GM21381 (cell line): ENCODE measurements at regions not wholly inside any gene's neighbourhood (a gene's known extent, or its start where the extent isn't known, plus 50 kb on each side); places are given as distances from the start of the nearest gene placed in this dataset.
"Not testable (repeated sequence)": the region's sequence is repeated elsewhere in the genome, so short reads cannot be mapped to it uniquely, and the experiment has no call there.

Source experiments
- ATAC-seq: cut with Tn5 transposase; IDR thresholded peaks from one replicate; pipeline ENCODE4 v1.9.1; 2021; ENCODE audit warnings: mild to moderate bottlenecking, moderate library complexity; ENCODE audit not compliant: unreplicated experiment

- no peak for ATAC-seq
Measured at GRCh38 chr13:88376760-88377388, 705.7 kb downstream of the SLITRK5 start.

GRCh38 chr13:88377852-88378251, 706.7 kb downstream of the SLITRK5 start:
- no peak for ATAC-seq

GRCh38 chr13:88384542-88384941, 713.4 kb downstream of the SLITRK5 start:
- ATAC-seq = no peak

GRCh38 chr13:88395804-88396203, 724.6 kb downstream of the SLITRK5 start:
- ATAC-seq = no peak

- no peak for ATAC-seq
Measured at GRCh38 chr13:88411696-88412095, 740.5 kb downstream of the SLITRK5 start.

GRCh38 chr13:88417801-88418200, 746.6 kb downstream of the SLITRK5 start:
- ATAC-seq = no peak

- no peak for ATAC-seq
Measured at GRCh38 chr13:88424463-88424862, 753.3 kb downstream of the SLITRK5 start.

- ATAC-seq = no peak
Measured at GRCh38 chr13:88426661-88427060, 755.5 kb downstream of the SLITRK5 start.

- no peak for ATAC-seq
Measured at GRCh38 chr13:88429862-88430261, 758.7 kb downstream of the SLITRK5 start.

- no peak for ATAC-seq
Measured at GRCh38 chr13:88434953-88435352, 763.8 kb downstream of the SLITRK5 start.

GRCh38 chr13:88436974-88437373, 765.8 kb downstream of the SLITRK5 start:
- no peak for ATAC-seq

GRCh38 chr13:88450515-88450914, 779.3 kb downstream of the SLITRK5 start:
- ATAC-seq = no peak

- ATAC-seq = no peak
Measured at GRCh38 chr13:88456151-88456550, 785.0 kb downstream of the SLITRK5 start.

- ATAC-seq = no peak
Measured at GRCh38 chr13:88459331-88459730, 788.2 kb downstream of the SLITRK5 start.

GRCh38 chr13:88461272-88462009, 790.3 kb downstream of the SLITRK5 start:
- no peak for ATAC-seq

GRCh38 chr13:88464851-88465250, 793.7 kb downstream of the SLITRK5 start:
- no peak for ATAC-seq

- no peak for ATAC-seq
Measured at GRCh38 chr13:88472316-88472715, 801.1 kb downstream of the SLITRK5 start.

GRCh38 chr13:88483202-88483601, 812.0 kb downstream of the SLITRK5 start:
- no peak for ATAC-seq

GRCh38 chr13:88507909-88508308, 836.7 kb downstream of the SLITRK5 start:
- ATAC-seq = no peak

- not testable (repeated sequence) for ATAC-seq
Measured at GRCh38 chr13:88512993-88513392, 841.8 kb downstream of the SLITRK5 start.

- no peak for ATAC-seq
Measured at GRCh38 chr13:88526186-88526852, 855.1 kb downstream of the SLITRK5 start.

GRCh38 chr13:88526853-88527215, 855.7 kb downstream of the SLITRK5 start:
- ATAC-seq = no peak
